ENCODE measurements at regions not wholly inside any gene's neighbourhood (a gene's known extent, or its start where the extent isn't known, plus 50 kb on each side); places are given as distances from the start of the nearest gene placed in this dataset.

DNA sequence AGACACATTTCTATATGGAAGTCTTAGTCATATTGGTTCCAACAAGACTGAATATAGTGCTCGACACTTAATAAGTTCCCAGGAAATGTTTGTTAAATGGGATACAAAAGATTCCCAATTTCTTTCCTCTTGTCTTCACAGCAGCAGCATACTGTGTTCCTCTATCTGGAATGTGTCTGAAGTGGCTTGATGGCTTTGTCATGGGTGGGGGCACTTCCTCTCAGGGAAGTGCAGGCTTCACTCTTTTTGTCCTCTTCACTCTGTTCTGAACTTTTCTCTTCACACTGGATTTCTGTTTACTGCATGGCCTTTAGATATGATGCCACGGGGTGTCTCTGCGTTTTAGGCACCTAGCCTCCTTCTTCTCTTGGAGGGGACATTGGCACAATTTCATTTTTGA lies 127.7 kb upstream of the C9orf72 start:
- TF ChIP-seq ZNF274 (IDR thresholded peaks at IDR 0.05; ENCODE audit: low read depth, low read length) = no peak
- H3K4me3 ChIP-seq (ENCODE audit: low read length) = no peak overlapping the region

DNA sequence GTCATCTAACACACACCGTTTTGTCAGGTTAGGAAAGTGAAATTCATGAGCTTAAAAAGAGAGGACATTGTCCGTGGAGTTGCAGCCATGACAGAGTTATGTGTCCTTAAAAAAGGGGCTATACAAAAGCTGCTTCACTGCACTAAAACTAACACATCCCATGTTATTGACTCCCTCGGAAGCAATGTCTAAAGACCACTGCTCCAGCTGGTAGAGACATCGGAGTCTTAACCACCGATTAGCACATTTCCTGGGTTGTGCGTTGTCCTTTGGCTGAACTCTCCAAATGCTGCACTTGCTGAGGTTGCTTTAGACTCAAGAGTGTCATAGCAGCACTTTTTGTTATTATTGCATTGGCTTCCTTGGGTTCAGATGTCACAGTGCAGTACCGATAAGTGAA lies 128.3 kb upstream of the C9orf72 start:
- no peak overlapping the region for H3K4me3 ChIP-seq (ENCODE audit: low read length)
- TF ChIP-seq ZNF274 (IDR thresholded peaks at IDR 0.05; ENCODE audit: low read depth, low read length) = no peak

DNA sequence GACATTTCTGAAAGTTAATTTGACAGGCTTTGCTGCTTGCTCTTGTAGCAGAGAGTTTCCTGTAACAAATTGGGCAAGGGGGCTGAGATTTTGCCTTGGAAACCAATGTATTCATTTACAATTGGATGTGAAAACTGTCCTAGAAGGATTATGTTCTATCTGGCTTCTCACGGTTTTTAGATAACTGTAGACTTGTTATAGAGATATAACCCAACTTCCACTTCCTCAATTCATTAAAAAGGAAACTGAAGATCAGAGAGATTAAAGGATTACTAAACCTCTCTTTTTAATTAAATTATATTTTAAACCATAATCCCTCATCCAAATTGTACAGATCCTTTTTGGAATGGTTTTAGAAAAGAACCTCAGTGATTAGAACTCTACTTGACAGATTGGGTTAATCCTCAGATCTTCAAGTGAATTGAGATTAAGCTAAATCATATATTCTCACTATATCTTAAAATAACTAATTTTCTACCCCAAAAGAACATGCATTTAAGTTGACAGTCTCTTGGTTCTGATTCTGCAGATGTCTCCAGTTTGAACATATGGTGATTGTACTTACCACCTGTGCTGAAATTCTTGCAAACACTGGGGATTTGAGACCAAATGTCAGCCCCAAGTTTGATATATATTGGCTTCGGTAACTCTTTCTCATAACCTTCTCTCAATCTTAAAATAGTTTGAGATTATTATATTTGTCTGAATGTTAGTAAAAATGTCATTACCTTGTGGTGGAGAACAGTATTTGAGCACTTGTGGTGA lies 130.1 kb upstream of the C9orf72 start:
- H3K4me3 ChIP-seq (ENCODE audit: low read length) = no peak overlapping the region
- TF ChIP-seq ZNF274 (IDR thresholded peaks at IDR 0.05; ENCODE audit: low read depth, low read length) = no peak

DNA sequence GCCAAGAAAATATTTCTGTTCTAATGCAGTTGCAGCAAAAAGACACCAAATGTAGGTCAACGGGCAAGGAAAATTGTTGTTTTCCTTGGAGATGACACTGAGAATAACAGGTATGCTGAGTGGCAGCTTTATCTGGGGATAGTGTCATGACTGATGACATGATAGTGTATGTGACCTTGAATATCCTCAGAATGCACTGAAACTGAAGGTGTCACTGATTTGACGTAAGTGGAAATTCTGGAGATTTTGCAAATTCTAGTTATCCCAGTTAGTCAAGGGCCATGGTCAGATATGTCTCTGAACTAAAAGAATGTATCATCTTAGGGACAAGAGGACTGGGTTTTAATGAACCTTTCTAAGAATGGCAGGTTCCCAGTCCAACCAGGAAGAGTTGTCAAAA lies 138.0 kb upstream of the C9orf72 start:
- no peak overlapping the region for H3K4me3 ChIP-seq (ENCODE audit: low read length)
- TF ChIP-seq ZNF274 (IDR thresholded peaks at IDR 0.05; ENCODE audit: low read depth, low read length) = no peak

DNA sequence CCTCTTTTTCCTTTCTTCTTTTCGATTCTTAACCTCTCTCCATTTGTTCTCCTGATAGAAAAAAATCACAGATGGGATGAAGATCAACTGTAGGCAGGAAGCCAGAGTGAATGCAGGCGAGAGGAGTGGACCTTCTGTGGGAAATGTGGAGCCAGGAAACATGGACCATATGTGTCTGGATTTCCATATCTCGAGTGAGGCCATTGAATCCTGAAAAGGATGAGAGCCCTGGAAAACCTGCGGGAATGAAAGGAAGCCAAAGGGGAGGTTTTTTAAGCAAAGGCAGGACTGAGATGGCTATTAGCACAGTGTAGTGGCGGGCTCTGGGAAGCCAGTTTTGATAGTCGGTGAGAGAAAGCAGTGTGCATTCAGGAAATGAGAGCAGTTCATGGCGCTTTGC lies 139.5 kb upstream of the C9orf72 start:
- H3K4me3 ChIP-seq (ENCODE audit: low read length) = no peak overlapping the region
- no peak for TF ChIP-seq ZNF274 (IDR thresholded peaks at IDR 0.05; ENCODE audit: low read depth, low read length)

DNA sequence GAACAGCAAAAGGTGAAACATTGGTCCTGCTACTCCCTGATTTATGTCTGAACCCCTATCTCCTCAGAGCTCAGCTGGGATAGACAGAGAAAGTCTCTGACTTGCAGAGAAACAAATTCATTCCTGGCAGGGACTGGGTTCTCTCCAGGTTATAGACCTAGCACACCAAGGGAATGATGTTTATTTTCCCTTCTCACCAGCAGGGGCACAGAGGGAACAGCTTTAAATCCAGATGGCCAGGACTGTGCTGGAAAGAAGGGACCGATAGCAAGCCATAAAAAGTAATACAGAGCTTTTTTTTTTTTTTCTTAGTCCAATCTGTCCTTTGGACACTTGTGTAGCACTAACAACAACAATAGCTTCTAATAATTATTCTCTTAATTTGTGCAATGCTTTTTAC lies 141.1 kb upstream of the C9orf72 start:
- H3K4me3 ChIP-seq (ENCODE audit: low read length) = no peak overlapping the region
- TF ChIP-seq ZNF274 (IDR thresholded peaks at IDR 0.05; ENCODE audit: low read depth, low read length) = no peak

DNA sequence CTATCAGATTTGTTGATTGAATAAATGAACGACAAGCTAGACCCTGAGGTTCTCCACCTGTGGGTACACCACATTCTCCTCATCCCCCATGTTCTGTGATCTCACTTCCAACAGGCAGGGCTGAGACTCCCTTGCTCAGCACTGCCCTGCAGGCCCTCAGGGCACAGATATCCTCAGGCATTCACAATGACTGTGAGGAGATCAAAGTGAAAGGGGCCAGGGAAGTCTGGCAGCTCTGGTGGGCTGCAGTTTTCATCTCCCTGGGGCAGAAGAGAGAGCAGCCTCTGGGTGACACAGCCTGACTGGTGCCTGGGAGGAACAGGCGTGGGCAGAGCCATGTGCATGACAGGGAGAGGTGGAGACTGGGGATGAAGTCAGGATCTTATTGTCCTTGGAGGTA lies 142.4 kb upstream of the C9orf72 start:
- H3K4me3 ChIP-seq (ENCODE audit: low read length) = no peak overlapping the region
- TF ChIP-seq ZNF274 (IDR thresholded peaks at IDR 0.05; ENCODE audit: low read depth, low read length) = no peak

DNA sequence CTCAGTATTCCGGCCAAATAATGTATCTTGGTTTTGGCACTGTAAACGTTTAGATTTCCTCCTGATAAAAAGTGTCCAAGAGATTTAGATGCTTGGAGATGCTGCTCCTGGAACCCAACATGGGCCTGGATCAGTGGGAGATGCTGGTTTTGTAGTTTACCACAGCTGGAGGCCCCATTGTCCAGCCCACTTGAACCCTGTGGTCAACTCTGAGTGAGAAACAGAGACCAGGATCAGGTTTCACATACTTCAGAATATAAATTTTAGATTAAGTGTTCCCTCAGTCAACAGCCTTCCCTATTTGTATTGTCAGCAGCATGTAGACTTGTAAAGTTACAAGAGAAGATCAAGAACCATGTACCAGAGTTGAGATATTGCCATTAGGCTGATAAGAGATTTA lies 144.7 kb upstream of the C9orf72 start:
- no peak for TF ChIP-seq ZNF274 (IDR thresholded peaks at IDR 0.05; ENCODE audit: low read depth, low read length)
- no peak overlapping the region for H3K4me3 ChIP-seq (ENCODE audit: low read length)

DNA sequence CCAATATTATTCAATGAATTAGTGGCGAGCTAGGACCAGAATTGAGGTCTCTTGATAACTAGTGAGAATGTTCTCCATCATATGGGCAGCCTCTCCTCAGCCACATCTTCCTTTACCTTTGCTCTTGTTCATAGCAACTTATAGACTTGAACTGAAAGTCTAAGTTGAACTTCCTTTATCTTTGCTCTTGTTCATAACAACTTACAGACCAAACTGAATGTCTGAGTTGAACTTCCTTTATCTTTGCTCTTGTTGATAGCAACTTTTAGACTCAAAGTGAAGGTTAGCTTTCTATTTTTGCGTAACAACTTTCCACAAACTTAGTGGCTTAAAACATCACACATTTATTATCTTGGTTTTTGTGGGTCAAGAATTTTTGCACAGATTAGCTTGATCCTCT lies 146.4 kb upstream of the C9orf72 start:
- H3K4me3 ChIP-seq (ENCODE audit: low read length) = no peak overlapping the region
- no peak for TF ChIP-seq ZNF274 (IDR thresholded peaks at IDR 0.05; ENCODE audit: low read depth, low read length)

DNA sequence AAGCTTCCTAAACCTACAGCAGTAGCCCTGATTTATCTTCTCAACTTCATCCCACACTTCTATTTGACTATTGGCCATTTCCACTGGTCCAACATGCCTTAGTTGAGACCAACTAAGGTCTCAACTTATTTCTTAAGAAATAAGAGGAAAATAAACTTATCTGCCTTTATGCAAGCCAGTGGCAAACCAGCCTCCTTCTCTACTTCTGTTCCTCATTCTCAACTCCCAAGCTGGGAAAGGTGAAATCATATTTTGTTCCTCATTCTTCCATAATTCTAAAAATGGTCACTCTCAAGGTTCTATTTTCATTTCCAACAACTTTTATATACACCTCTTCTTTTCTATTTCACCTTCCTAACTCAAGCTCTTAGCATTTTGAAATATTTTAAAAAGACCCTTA lies 149.6 kb upstream of the C9orf72 start:
- no peak overlapping the region for H3K4me3 ChIP-seq (ENCODE audit: low read length)
- no peak for TF ChIP-seq ZNF274 (IDR thresholded peaks at IDR 0.05; ENCODE audit: low read depth, low read length)

DNA sequence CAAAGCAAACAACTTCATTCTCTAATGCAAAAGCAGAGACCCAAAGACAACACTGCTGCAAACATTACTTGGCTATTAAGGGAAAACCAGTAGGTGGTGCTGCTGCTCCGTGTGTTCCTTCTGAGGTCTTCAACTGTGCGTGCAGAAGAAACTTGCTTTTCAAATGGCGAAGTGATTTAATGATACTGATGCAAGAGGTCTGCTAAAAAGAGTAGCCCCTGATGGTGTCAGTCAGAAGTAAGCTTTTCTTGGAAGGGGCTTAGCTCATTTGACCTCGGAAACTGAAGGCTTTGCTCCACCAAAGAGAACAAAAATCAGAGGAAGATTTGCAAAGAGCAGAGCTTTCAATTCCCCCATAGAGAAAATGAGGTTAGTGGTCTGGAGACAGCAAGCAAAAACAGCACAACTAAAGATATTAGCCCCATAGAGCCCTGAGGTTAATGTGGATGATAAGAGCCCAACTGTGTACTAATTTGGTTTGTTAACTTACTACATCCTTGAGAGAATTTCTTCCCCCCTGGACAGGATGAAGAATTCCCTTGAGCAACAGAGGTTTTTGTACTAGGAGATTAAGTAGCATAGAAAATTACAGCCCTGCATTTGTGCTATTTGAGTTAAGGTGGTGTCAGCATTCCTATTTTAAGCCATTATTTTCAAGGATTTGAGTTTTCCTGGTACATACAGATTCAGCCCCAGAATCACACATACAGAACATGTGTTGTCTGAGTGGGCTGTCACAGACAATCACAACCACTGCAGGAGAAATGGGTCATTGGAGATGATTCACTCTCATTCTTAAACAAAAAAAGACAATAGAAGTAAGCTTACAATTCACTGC lies 153.2 kb upstream of the C9orf72 start:
- TF ChIP-seq ZNF274 (IDR thresholded peaks at IDR 0.05; ENCODE audit: low read depth, low read length) = no peak
- H3K4me3 ChIP-seq (ENCODE audit: low read length) = no peak overlapping the region

DNA sequence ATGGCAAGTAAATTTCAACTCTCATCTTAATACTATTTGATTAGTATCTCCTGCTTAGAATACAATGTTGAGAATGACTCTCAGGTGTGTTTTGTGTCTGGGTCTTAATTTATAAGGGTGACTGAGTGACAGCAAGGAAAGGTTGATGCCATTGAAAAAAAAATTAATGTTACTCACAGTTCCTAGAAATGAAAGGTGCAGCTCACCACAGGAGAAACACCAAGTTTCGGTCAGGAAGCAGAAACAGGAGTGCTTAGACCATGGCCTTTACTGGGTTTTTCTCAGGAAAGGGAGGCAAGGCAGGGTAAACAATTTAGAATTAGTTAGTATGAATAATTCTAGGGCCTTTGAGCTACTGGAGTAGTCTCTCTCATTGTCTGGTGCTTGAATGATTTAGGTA lies 159.2 kb upstream of the C9orf72 start:
- TF ChIP-seq ZNF274 (IDR thresholded peaks at IDR 0.05; ENCODE audit: low read depth, low read length) = no peak
- H3K4me3 ChIP-seq (ENCODE audit: low read length) = no peak overlapping the region

DNA sequence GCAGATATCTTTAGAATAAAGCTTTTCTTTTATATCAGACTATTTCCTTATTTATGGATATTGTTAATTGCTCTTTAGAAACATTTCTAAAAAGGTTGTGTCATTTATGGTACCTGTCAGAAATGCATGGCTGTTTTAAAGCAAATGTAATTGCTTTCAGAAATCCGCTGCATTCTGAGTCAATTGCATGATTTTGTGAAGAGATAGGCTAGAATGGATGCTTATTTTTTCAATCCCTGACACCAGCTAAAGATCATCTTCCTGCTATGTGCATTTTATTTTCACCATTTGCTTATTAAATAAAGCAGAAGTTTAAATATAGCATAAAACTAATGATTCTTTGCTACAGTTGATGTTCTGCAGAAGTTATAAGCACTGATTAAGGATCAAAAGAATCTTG lies 170.2 kb upstream of the C9orf72 start:
- TF ChIP-seq ZNF274 (IDR thresholded peaks at IDR 0.05; ENCODE audit: low read depth, low read length) = no peak

DNA sequence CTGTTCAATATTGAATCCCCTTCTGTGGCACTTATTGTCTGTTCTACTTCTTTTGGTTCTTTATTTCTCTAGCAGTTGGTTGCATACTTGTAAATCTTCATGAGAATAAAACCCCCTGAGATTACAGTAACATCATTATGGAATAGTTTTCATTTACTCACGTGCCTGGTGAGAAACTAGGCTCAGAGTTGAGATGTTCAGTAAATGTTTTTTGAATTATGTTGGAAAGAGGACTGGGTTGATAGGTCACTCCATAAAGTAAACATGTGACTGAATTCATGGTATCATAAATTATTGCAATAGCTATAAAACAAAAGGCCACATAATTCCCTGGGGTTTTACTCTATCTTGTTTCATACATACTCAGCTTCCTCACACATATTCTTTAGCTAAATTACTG lies 174.2 kb upstream of the C9orf72 start:
- H3K4me3 ChIP-seq (ENCODE audit: low read length) = no peak overlapping the region
- TF ChIP-seq ZNF274 (IDR thresholded peaks at IDR 0.05; ENCODE audit: low read depth, low read length) = no peak

More for the DNA sequence above, 170.2 kb upstream of the C9orf72 start:
- no peak overlapping the region for H3K4me3 ChIP-seq (ENCODE audit: low read length)

DNA sequence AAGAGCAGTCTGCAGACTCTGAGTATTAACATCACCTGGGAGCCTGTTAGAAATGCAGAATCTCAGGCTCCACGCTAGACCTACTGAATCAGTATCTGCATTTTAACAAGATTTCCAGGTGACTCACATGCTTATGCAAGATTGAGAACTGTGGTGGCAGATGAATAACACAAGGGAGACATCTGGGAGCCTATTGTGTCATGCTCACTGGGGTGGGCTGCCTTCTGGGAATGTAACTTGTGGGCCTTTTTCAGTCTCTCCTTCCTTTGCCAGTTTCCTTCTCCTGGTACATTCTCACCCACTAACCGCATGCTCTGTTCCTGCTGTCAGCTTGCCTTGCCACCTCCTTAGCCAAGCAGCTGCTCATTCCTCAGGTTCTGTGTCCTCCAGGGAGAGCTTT lies 176.6 kb upstream of the C9orf72 start:
- no peak for TF ChIP-seq ZNF274 (IDR thresholded peaks at IDR 0.05; ENCODE audit: low read depth, low read length)
- no peak overlapping the region for H3K4me3 ChIP-seq (ENCODE audit: low read length)

All from GM08714 (cell line).